CD8-positive, alpha-beta memory T cell (primary cell): ENCODE measurements at regions not wholly inside any gene's neighbourhood (a gene's known extent, or its start where the extent isn't known, plus 50 kb on each side); places are given as distances from the start of the nearest gene placed in this dataset.
"Not testable (repeated sequence)": the region's sequence is repeated elsewhere in the genome, so short reads cannot be mapped to it uniquely, and the experiment has no call there.

Experiments used
- CTCF ChIA-PET: fragments of 350-600 bp; sonication (Branson Sonifier 250); formaldehyde crosslinking; loops from one replicate; lab custom pipeline; 2021; ENCODE audit warnings: antibody characterized with exemption; lab: Charles Lee
- POLR2A ChIA-PET: fragments of 350-600 bp; sonication (Branson Sonifier 250); formaldehyde crosslinking; loops from one replicate; lab custom pipeline; 2021; ENCODE audit warnings: antibody characterized with exemption; lab: Charles Lee
- DNase-seq, 5 donors: peaks; one replicate each; pipeline versions ENCODE4 v3.0.0 to v3.0.0-alpha.2; 2020 to 2022; ENCODE audit warnings: mixed read lengths in 1 of 5
- H3K27ac ChIP-seq: one replicate; pipeline ENCODE4 v1.7.0; 2013; ENCODE audit warnings: low read depth, mild to moderate bottlenecking, low read length, moderate library complexity
- H3K27me3 ChIP-seq: 2 replicates; pipeline ENCODE4 v1.7.0; 2013; ENCODE audit warnings: low read length, mild to moderate bottlenecking; ENCODE audit not compliant: insufficient read depth, poor library complexity, severe bottlenecking
- H3K36me3 ChIP-seq: 2 replicates; pipeline ENCODE4 v1.7.0; 2013; ENCODE audit warnings: mild to moderate bottlenecking, low read length, moderate library complexity; ENCODE audit not compliant: insufficient read depth
- H3K4me1 ChIP-seq: 2 replicates; pipeline ENCODE4 v1.7.0; 2013; ENCODE audit warnings: mild to moderate bottlenecking, low read length, moderate library complexity; ENCODE audit not compliant: insufficient read depth
- H3K4me3 ChIP-seq: 2 replicates; pipeline ENCODE4 v1.7.0; 2013; ENCODE audit warnings: mild to moderate bottlenecking, low read length
- H3K9me3 ChIP-seq: 2 replicates; pipeline ENCODE4 v1.7.0; 2013; ENCODE audit warnings: mild to moderate bottlenecking, low read length
- H3K27ac Mint-ChIP-seq, 8 donors: one replicate each; pipeline ENCODE4 v1.8.0; 2020 to 2021; ENCODE audit warnings: mixed read lengths in 8 of 8, mild to moderate bottlenecking in 6 of 8, inconsistent platforms in 3 of 8, moderate library complexity in 3 of 8
- H3K27me3 Mint-ChIP-seq, 2 donors: one replicate each; pipeline ENCODE4 v1.8.0; 2020 to 2021; ENCODE audit warnings: mixed read lengths in 2 of 2, mild to moderate bottlenecking in 1 of 2, moderate library complexity in 1 of 2
- H3K36me3 Mint-ChIP-seq, 3 donors: one replicate each; pipeline ENCODE4 v1.8.0; 2020 to 2021; ENCODE audit warnings: mixed read lengths in 3 of 3, inconsistent platforms in 1 of 3, mild to moderate bottlenecking in 1 of 3
- H3K4me1 Mint-ChIP-seq, 3 donors: one replicate each; pipeline ENCODE4 v1.8.0; 2020 to 2021; ENCODE audit warnings: mixed read lengths in 3 of 3, inconsistent platforms in 1 of 3, mild to moderate bottlenecking in 1 of 3
- H3K4me3 Mint-ChIP-seq, 7 donors: one replicate each; pipeline ENCODE4 v1.8.0; 2020 to 2021; ENCODE audit warnings: mixed read lengths in 7 of 7, mild to moderate bottlenecking in 6 of 7, moderate library complexity in 4 of 7, inconsistent platforms in 2 of 7
- H3K9me3 Mint-ChIP-seq, 5 donors: one replicate each; pipeline ENCODE4 v1.8.0; 2020 to 2022; ENCODE audit warnings: mixed read lengths in 5 of 5, mild to moderate bottlenecking in 3 of 5, moderate library complexity in 2 of 5, inconsistent platforms in 1 of 5

DNA sequence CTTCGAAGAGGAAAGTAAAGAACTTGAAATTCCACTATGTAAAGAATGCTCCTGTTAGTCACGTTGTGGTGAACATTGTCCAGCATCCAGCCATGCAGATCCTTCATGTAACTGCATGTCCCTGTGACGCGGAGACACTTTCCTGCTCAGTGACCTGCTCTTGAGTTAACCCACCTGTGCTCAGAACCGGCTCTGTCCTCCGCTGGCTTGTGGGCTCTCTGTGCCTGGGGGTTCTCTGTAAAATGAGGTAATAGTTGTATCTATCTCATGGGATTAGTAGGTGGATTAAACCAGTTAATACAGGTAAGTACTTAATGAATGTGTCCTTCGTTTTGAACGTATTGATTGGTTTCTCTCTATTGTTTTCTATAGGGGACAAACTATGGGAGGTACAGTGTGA, 100.6 kb upstream of the FAM153A start:
- H3K27ac Mint-ChIP-seq, H3K27ac ChIP-seq, DNase-seq, H3K36me3 ChIP-seq, H3K9me3 ChIP-seq, H3K4me1 Mint-ChIP-seq, H3K4me3 Mint-ChIP-seq, POLR2A ChIA-PET, H3K27me3 ChIP-seq, H3K4me1 ChIP-seq, CTCF ChIA-PET, H3K4me3 ChIP-seq, H3K27me3 Mint-ChIP-seq, H3K9me3 Mint-ChIP-seq: not testable (repeated sequence)
- H3K36me3 Mint-ChIP-seq = peaks cover 0 to 20% (median 3%) of the 10 kb centered on the region in 3 donors

DNA sequence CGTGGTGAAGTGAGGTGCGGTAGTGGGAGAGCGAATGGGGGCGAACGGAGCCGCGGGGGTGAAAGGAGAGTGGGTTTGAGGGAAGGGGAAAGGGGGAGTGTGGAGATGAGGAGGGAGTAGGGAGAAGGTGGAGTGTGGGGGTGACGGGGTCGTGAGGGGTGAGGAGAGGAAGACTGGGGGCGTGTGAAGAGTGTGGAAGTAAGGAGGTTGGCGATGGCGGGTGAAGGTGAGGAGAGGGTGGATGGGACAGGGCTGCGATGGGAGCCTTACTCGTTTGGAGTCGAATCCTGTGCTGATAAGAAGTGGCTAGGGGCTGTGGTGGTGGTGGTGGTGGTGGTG, 93.2 kb upstream of the FAM153A start:
- H3K9me3 Mint-ChIP-seq, H3K9me3 ChIP-seq, H3K27ac ChIP-seq, H3K36me3 Mint-ChIP-seq, H3K27me3 Mint-ChIP-seq, H3K4me1 ChIP-seq, CTCF ChIA-PET, POLR2A ChIA-PET, H3K27me3 ChIP-seq, DNase-seq, H3K4me3 ChIP-seq, H3K36me3 ChIP-seq: not testable (repeated sequence)
- Mint-ChIP-seq H3K27ac (peak overlapping the region in 2 of 8 donors; percentile 42 to 88), H3K4me1 (peaks cover 0 to 10% (median 3%) of the 10 kb centered on the region in 3 donors), H3K4me3 (peak overlapping the region; percentile 54 to 88 (median 77))

DNA sequence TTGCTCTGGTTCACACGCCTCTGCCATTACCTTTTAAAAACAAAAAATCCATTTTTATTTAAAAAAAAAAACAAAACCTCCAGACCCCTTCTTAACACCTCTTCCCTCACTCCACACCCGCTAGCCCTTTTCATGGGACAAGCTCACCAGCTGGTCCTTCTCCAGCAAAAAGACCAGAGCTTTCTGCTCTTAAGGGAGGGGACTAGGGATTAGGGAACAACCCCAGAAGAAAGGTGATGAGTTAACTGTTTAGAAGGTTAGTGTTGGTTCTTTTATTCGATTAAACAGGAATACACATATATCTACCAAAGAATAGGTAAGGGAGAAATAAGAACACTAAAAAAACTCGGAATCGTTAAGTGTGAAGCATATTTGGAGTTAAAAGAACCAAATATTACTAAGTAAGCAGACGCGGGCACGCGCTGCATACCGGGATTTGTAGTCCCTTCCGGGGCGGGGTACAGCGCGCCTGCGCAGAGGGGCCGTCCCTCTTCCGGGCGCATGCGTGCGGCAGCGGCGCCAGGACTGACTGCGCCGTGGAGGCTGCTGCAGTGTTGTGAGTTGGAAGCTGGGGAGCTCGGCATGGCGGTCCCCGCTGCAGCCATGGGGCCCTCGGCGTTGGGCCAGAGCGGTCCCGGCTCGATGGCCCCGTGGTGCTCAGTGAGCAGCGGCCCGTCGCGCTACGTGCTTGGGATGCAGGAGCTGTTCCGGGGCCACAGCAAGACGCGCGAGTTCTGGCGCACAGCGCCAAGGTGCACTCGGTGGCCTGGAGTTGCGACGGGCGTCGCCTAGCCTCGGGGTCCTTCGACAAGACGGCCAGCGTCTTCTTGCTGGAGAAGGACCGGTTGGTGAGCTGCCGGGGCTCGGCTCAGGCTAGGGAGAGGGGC, 92.6 kb upstream of the FAM153A start:
- CTCF ChIA-PET, H3K27ac ChIP-seq, POLR2A ChIA-PET, H3K27me3 Mint-ChIP-seq, H3K4me3 ChIP-seq, H3K27me3 ChIP-seq, H3K4me1 ChIP-seq, H3K36me3 Mint-ChIP-seq, H3K36me3 ChIP-seq, H3K9me3 ChIP-seq, H3K9me3 Mint-ChIP-seq, H3K27ac Mint-ChIP-seq: not testable (repeated sequence)
- DNase-seq = peak in 3 of 5 donors; percentile 17 to 52 (median 27)
- Mint-ChIP-seq H3K4me1 (peaks cover 0 to 10% (median 3%) of the 10 kb centered on the region in 3 donors), H3K4me3 (peak overlapping the region in 3 of 7 donors; percentile 62 to 77 (median 73))

DNA sequence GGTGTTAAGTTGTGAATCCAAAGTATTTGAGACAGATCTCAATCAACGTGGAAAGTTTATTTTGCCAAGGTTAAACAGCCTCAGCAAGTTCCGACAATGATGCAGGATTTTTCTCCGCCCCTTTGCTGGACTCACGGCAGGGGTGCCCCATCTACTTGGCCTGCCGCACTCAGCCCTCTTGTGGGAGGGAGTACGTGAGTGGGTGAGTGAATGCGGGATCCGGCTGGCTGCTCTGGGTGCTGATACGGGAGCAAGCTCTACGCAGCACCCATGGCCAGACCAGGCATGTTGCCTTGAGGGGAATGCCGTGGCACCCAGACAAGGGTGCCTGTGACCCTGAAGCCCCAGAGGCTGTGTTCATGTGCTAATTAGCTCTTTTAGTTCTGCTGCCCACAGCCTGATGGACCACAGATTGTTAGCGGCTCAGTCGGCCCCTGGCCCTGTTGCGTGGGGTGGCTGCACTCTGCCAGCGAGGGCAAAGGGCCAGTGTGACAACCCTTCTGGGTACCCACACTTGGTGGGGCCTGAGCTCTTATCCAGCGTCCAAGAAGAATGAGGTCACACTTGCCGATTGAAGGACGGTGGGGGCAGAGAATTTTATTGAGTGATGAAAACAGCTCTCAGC, 81.2 kb upstream of the FAM153A start:
- H3K4me3 ChIP-seq, H3K9me3 Mint-ChIP-seq, H3K27ac Mint-ChIP-seq, CTCF ChIA-PET, H3K4me1 Mint-ChIP-seq, H3K36me3 ChIP-seq, H3K27me3 ChIP-seq, DNase-seq, H3K27me3 Mint-ChIP-seq, H3K27ac ChIP-seq, POLR2A ChIA-PET, H3K36me3 Mint-ChIP-seq, H3K9me3 ChIP-seq, H3K4me3 Mint-ChIP-seq, H3K4me1 ChIP-seq: not testable (repeated sequence)

DNA sequence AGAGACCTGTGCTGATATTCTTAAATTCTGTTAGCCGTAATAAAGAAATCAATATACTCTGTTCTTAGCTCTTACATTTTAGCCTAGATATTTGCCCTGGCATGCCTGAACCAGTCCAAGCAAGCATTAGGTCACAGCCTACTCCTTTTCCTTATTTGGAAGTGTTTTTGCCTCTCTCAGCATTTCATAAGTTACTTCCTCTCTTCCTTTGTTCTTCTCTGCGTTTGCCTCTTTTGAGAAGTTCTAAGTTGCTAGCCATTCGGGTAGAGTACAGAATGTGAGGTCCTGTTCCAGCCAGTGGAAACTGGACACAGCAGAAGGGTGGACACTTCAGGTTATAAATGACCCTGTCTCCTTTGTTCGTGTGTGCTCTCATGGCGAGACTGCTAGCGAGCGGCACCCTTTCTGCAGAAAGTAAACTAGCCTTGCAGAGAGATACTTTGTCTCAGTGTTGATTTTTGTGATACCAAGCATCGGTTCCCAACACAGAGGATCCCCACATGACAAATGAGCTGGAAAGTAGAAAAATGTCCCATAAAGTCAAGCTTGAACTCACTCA, 75.0 kb upstream of the FAM153A start:
- H3K9me3 ChIP-seq, CTCF ChIA-PET, POLR2A ChIA-PET, H3K4me3 ChIP-seq, H3K4me3 Mint-ChIP-seq, H3K9me3 Mint-ChIP-seq, H3K4me1 Mint-ChIP-seq, H3K36me3 Mint-ChIP-seq, DNase-seq, H3K27me3 ChIP-seq, H3K27ac ChIP-seq, H3K27me3 Mint-ChIP-seq, H3K36me3 ChIP-seq, H3K4me1 ChIP-seq: not testable (repeated sequence)
- H3K27ac Mint-ChIP-seq = peak overlapping the region in 1 of 8 donors; percentile 22

DNA sequence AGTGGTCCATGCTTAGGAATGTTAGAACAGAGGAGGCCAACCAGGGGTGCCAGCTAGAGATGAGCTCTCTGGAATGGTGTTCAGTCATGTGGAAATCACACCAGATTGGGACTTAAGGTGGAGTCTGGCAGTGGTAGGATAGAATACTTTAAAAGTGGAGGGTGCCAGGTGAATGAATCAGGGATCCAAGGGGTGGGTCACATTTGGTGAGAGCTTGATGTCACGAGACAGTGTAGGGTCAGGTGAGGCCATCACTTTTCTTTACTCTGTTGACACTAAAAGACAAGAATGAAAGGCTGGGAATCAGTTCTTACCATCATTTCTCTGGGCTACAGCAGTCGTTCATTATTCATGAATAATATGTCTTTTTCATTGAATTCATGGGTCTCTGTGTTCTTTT, 73.8 kb upstream of the FAM153A start:
- H3K9me3 ChIP-seq, H3K36me3 Mint-ChIP-seq, POLR2A ChIA-PET, H3K4me3 ChIP-seq, H3K9me3 Mint-ChIP-seq, H3K4me1 ChIP-seq, H3K27ac Mint-ChIP-seq, H3K27ac ChIP-seq, H3K36me3 ChIP-seq, H3K27me3 Mint-ChIP-seq, H3K4me1 Mint-ChIP-seq, DNase-seq, CTCF ChIA-PET, H3K27me3 ChIP-seq, H3K4me3 Mint-ChIP-seq: not testable (repeated sequence)

DNA sequence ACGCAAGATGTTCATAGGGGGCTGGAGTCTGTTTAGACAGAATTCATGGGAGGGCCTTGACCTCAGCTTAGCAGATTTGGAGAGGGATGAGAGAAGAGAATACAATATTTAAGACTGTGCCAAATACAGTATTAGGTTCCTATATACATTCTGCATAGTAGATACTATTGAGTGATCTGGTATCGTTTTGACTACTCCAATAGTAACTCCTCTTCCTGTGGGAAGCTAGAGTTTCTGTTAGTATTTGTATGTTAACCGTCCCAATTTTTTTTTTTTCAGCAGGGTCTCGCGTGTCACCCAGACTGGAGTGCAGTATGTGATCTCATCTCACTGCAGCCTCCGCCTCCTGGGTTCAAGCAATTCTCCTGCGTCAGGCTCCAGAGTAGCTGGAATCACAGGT, 65.2 kb upstream of the FAM153A start:
- H3K4me1 ChIP-seq, H3K9me3 Mint-ChIP-seq, H3K27ac ChIP-seq, H3K27ac Mint-ChIP-seq, POLR2A ChIA-PET, H3K9me3 ChIP-seq, H3K4me1 Mint-ChIP-seq, H3K36me3 Mint-ChIP-seq, H3K27me3 Mint-ChIP-seq, H3K4me3 Mint-ChIP-seq, CTCF ChIA-PET, H3K4me3 ChIP-seq, DNase-seq, H3K36me3 ChIP-seq, H3K27me3 ChIP-seq: not testable (repeated sequence)

DNA sequence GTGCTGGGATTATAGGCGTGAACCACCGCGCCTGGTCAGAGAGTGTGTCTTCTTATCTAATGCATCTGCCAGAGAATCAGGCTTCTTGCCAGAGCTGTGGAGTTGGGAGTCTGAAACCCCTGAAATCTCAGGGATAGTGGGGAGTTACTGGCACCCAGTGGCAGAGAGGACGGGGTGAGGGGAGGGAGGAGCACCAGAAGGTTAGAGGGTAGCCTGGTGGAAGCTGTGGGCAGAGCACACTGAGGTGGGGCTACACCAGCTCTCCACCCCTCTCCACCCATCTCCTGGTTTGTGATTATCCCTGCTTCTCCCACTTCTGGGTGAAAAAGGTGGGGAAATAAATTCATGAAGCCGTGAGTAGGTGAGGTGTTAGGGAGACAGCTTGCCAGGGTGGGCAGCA, 63.9 kb upstream of the FAM153A start:
- H3K36me3 Mint-ChIP-seq, H3K27ac Mint-ChIP-seq, H3K4me3 ChIP-seq, POLR2A ChIA-PET, H3K9me3 Mint-ChIP-seq, H3K4me3 Mint-ChIP-seq, H3K27me3 ChIP-seq, H3K27ac ChIP-seq, H3K4me1 Mint-ChIP-seq, CTCF ChIA-PET, H3K4me1 ChIP-seq, H3K36me3 ChIP-seq, H3K9me3 ChIP-seq, H3K27me3 Mint-ChIP-seq: not testable (repeated sequence)
- DNase-seq = peak in 1 of 5 donors; percentile 18
